KOPT-K1 (cell line): ENCODE measurements at regions not wholly inside any gene's neighbourhood (a gene's known extent, or its start where the extent isn't known, plus 50 kb on each side); places are given as distances from the start of the nearest gene placed in this dataset.

ENCODE experiments used
- H3K27ac ChIP-seq: fragments of 200-600 bp; sonication (generic); 2 replicates; pipeline ENCODE4 v1.5.1; 2016; ENCODE audit warnings: antibody characterized with exemption, mild to moderate bottlenecking, low read depth, low read length; ENCODE audit not compliant: poor library complexity, severe bottlenecking
- H3K36me3 ChIP-seq: fragments of 200-600 bp; sonication (generic); 2 replicates; pipeline ENCODE4 v1.5.1; 2017; ENCODE audit warnings: antibody characterized with exemption, mild to moderate bottlenecking, low read length, moderate library complexity; ENCODE audit not compliant: insufficient read depth
- H3K9me3 ChIP-seq: fragments of 200-600 bp; sonication (generic); 2 replicates; pipeline ENCODE4 v1.5.1; 2017; ENCODE audit warnings: antibody characterized with exemption, low read length, mild to moderate bottlenecking; ENCODE audit not compliant: insufficient read depth, poor library complexity, severe bottlenecking

DNA sequence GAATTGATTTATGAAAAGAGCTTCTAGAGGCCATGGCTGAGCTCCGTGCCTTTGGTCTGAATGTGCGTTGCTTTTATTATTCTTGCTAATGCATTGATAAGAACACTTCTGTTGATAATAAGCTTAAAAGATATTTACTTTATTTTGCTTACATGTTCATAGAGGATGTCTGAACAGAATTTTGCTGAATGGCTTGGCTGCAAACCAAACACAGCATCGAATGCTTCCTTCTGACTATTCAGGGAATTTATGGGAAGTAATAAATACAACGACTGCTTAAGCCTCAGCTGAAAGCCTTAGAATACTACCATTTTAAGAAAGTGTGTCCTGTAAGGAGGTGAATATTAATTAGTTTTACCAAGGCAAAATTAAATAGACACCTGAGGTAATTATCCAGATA lies 643.5 kb upstream of the POT1 start:
- no peaks in the 10 kb centered on the region for H3K36me3 ChIP-seq
- no peak overlapping the region for H3K27ac ChIP-seq
- no peaks in the 10 kb centered on the region for H3K9me3 ChIP-seq

DNA sequence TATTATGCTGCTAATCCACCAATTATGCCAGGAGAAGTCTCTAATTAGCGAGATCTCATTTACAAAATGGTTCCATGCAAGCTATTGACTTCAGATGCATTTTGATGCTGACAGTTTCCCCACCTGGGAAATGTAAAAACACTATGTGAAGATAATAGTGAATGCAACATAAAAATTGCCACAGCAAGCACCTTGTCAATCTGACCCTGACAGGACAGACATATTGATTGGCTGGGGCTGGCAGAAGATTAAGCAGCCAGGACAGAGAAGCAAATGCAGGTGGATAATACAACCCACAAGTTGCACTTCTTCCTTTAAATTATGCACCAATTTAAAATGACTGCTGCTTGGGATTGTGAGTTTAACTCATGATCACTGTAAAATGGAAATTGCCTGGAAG lies 642.8 kb upstream of the POT1 start:
- Histone ChIP-seq H3K36me3 (no peaks in the 10 kb centered on the region), H3K9me3 (no peaks in the 10 kb centered on the region), H3K27ac (no peak overlapping the region)

DNA sequence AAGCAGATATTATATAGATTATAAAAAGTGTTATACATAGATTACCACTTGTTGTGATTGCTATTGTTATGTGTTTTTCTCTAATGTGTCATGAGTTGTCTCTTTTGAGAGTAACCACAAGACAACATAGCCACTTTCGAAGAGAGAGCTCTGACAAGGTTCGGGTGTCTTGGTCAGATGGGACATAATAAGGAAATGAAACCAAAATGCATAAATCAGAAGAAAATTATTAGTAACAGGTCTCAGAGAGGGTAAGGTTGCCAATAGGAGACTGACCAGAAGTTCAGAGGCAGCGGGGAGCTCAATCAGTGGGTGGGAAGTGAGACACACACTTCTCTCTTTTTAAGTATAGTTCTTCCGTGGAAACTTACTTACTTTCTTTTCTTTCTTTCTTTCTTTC lies 639.2 kb upstream of the POT1 start:
- H3K27ac ChIP-seq: no peak overlapping the region

DNA sequence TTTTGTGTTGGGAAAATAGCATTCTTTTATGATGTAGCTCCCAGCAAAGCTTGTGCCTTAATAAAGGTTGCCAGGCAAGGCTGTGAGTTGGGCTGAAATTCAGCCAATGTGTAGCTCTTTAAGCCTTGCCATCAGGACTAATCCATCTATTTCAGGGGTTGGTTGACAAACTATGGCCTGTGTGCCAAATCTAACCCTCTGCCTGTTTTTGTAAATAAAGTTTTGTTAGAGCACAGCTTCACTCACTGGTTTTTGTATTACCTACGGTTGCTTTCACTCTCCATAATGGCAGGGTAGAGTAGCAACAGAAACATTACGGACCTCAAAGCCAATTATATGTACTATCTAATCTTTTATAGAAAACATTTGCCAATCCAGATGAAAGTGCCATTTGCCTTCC lies 638.1 kb upstream of the POT1 start:
- H3K36me3 ChIP-seq: no peaks in the 10 kb centered on the region
- no peaks in the 10 kb centered on the region for H3K9me3 ChIP-seq
- H3K27ac ChIP-seq: no peak overlapping the region

More for the DNA sequence above, 639.2 kb upstream of the POT1 start:
- Histone ChIP-seq H3K9me3 (no peaks in the 10 kb centered on the region), H3K36me3 (no peaks in the 10 kb centered on the region)

DNA sequence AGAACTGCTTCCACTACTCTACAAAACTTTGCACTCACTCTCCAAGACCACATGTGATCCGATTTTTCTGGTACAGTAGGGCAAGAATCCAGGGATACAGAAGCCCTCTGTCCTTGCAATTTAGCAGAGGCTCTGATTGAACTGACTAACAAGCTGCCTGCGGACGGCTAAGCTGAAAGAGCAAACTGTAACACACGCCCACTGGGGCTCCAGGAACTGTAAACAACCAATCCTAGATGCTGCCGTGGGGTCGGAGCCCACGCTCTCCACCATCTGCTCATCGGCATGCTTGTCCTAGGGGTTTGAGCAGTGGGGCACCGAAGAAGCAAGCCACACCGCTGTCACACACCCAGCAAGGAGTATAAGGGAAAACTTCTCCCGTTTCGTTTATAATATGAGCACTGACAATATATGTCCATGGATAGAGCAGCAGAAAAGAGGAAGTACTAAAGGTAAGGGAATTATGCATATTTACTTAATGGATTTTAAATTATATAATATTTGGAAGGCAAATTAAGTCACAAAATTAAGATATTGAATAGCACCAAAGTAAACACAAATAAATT lies 634.4 kb upstream of the POT1 start:
- Histone ChIP-seq H3K36me3 (no peaks in the 10 kb centered on the region), H3K9me3 (no peaks in the 10 kb centered on the region), H3K27ac (no peak overlapping the region)

DNA sequence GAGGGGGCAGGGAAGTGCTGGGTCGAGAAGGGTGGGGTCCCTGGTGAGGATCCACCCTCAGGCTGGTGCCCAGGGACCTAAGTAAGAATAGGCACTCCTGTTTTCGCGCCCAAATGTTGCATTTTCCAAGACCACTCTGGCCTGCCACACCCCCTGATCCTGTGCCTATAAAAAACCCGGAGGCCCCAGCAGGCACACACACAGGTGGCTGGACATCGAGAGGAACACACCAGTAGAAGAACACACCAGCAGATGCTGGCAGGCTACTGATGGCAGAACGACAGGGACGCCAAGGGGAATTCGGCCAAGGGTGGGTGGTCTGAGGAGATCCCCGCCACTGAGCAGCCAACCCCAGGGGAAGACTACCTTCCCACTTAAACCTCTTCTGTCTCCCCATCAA lies 633.9 kb upstream of the POT1 start:
- Histone ChIP-seq H3K36me3 (no peaks in the 10 kb centered on the region), H3K27ac (no peak overlapping the region), H3K9me3 (no peaks in the 10 kb centered on the region)

DNA sequence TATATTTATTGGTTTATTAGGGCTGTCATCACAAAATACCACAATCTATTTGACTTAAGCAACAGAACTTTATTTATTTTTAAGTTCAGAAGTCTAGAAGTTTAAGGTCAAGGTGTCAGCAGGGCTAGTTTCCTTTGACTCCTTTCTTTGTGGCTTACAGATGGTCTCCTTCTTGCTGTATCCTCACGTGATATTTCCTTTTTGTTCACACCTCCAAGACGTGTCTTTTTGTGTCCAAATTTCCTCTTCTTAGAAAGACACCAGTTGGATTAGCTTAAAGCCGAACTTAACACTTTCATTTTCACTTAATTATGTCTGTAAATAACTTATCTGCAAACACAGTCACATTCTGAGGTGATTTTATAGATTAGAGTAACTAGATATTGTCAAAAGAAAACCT lies 631.4 kb upstream of the POT1 start:
- H3K36me3 ChIP-seq: no peaks in the 10 kb centered on the region
- H3K27ac ChIP-seq: no peak overlapping the region
- H3K9me3 ChIP-seq: no peaks in the 10 kb centered on the region

DNA sequence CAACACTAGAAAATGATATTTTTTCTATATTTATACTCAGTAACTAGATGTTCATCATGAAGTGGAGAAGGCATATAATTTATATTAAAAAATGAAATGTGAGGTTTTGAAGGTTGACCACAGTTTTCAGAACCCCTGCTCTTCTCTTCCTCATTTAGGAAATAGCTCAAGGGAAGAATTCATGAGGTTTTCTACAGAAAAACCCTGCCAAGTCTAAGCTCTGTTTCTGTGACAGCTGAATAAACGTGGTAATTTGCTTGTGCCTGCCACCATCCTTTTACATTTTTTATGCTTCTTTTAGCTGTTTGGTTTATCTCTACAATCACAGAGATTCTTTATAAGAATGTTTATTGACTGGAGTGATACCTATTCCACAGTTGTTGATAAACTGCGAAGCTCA lies 630.3 kb upstream of the POT1 start:
- Histone ChIP-seq H3K36me3 (no peaks in the 10 kb centered on the region), H3K9me3 (no peaks in the 10 kb centered on the region), H3K27ac (no peak overlapping the region)

DNA sequence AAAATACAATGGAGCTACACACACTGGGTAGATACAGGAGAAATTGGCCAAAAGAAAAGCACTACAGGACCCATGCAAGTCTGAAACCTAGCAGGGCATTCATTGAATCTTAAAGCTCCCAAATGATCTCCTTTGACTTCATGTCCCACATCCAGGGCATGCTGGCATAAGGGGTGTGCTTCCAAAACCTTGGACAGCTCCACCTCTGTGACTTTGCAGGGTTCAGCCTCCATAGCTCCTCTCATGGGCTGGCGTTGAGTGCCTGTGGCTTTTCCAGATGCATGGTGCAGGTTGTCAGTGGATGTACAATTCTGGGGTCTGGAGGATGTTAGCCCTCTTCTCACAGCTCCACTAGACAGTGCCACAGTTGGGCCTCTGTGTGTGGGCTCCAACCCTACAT lies 626.3 kb upstream of the POT1 start:
- Histone ChIP-seq H3K9me3 (no peaks in the 10 kb centered on the region), H3K27ac (no peak overlapping the region), H3K36me3 (no peaks in the 10 kb centered on the region)

DNA sequence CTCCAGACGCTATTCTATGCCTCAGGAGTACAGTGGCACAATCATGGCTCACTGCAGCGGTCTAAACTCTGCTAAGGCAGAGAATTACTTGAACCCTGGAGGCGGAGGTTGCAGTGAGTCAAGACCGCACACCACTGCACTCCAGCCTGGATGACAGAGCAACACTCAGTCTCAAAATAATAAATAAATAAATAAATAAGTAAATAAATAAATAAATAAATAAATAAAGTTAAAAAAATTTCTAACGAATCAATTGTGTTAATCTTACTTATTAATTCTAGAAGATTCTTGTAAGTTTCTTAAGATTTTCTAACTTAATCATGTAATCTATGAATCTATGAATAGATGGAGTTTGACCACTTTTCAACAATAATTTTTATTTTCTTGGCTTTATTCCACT lies 621.4 kb upstream of the POT1 start:
- H3K9me3 ChIP-seq: no peaks in the 10 kb centered on the region
- no peak overlapping the region for H3K27ac ChIP-seq
- no peaks in the 10 kb centered on the region for H3K36me3 ChIP-seq

DNA sequence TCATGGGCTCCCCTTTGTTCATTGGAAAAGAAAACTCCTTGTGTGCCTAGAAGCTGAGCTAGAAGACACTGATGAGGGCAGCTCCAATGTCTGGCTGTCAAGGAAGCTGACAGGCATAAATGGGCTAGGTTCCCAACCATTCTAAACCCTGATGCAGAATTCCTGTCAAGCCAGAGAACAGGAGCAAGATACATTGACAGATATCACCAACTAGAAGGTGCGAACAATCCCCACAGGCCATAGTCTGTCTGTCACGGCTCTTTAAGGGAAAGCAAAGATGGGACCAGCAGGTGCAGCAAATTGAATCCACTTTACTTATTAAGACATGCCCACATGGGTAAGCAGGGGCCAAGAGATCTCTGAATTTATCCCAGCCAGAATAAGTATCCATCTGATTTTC lies 617.9 kb upstream of the POT1 start:
- H3K36me3 ChIP-seq: no peaks in the 10 kb centered on the region
- no peak overlapping the region for H3K27ac ChIP-seq
- H3K9me3 ChIP-seq: no peaks in the 10 kb centered on the region

DNA sequence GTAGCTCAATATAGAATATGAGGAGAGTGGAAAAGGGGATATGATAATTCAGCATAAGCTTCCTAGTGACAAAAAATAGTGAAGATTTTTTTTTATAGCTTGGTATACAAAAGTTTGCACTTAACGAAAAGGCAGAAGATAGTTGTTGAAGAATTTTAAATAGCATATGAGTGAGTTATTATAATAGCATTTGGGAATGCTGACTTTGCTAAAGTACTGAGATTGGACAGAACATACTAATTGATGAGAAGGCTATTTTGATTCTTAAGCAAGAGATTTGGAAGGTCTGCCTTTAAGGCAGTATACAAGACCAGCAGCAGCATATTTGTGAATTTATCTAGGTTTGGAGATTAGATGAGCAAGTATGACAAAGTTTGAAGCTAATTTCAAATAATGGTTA lies 600.9 kb upstream of the POT1 start:
- no peak overlapping the region for H3K27ac ChIP-seq
- no peaks in the 10 kb centered on the region for H3K9me3 ChIP-seq
- H3K36me3 ChIP-seq: no peaks in the 10 kb centered on the region

DNA sequence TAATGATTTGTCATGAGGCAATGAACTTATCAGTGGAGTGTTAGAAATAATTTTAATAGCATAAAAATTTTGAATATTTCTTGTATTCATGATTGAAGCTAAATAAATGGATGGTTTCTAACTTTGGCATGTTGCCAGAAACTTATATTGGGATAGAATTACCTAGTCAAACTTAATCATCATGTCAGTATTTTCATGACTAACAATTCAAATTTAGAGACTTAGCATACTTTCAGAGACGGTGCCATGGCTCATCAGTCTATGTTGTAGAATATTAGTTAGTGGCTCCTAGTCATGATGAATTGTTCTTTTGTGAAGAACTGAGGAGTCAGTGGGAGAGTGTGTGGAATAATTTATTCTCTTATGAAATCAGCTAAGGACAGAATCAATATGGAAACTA lies 599.6 kb upstream of the POT1 start:
- no peaks in the 10 kb centered on the region for H3K9me3 ChIP-seq
- no peaks in the 10 kb centered on the region for H3K36me3 ChIP-seq
- no peak overlapping the region for H3K27ac ChIP-seq

DNA sequence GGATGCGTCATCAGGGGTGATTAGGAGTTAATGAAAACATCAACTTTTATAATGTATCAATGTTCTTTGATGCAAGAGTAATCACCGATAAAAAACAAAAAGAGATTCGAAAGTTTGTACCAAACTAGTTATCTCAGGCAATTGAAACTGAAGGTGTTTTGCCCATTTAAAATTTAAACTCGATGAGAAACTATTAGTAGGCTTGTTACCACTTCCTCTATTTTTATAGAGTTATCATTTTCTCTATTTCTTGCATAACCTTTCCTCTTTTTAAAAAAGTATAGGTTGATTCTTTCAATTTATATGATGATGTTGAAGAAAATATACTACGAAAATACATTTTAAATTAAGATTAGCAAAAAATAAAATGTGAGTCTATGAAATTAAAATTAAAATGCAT lies 597.3 kb upstream of the POT1 start:
- no peaks in the 10 kb centered on the region for H3K9me3 ChIP-seq
- H3K36me3 ChIP-seq: no peaks in the 10 kb centered on the region
- H3K27ac ChIP-seq: no peak overlapping the region

DNA sequence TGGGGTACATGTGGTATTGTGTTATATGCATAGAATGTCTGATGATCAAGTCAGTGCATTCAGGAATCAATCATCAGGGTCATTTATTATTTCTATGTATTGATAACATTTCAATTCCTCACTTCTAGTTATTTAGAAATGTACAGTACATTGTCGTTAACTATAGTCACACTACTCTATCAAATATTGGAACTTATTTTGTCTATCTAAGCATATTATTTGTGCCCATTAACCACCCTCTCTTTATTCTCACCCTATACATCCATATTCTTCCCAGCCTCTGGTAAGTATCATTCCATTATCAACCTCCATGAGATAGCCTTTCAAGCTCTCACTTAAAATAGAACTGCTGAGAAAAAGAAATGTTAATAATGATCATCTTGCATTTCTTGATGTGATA lies 596.5 kb upstream of the POT1 start:
- Histone ChIP-seq H3K27ac (no peak overlapping the region), H3K36me3 (no peaks in the 10 kb centered on the region), H3K9me3 (no peaks in the 10 kb centered on the region)

DNA sequence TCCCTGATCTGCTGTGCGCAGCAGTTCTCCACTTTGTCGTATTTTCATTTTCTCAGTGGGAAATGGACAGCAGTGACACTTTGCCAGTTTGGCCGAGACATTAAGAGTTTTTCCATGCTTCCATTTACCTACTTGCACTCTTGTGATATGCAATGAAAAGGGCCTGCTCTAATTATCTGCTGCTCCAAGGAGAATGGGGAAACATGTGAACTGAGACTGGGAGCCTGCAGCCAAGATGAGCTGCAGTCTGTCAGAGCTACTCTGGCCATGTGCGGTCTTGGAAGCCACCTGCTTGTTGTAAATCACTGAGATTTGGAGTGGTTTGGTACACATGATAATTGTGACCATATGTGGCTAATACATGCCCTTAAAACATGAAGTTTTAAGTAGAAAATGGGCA lies 586.6 kb upstream of the POT1 start:
- H3K36me3 ChIP-seq: no peaks in the 10 kb centered on the region
- H3K27ac ChIP-seq: no peak overlapping the region
- H3K9me3 ChIP-seq: no peaks in the 10 kb centered on the region

DNA sequence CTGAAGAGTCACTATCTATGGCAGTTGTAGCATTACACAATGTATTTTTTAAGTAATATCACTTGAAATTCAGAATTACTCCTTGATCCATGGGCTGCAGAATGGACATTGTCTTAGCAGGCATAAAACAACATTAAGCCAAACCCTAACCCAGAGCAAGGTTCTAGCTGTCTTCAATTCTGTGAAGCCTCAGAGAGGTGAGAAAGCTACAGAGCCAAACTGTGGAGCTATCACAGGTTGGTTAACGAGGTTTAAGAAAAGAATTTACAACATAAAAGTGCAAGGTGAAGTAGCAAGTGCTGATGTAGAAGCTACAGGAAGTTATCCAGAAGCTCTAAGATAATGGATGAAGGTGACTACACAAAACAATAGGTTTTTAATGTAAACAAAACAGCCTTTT lies 582.7 kb upstream of the POT1 start:
- Histone ChIP-seq H3K27ac (no peak overlapping the region), H3K36me3 (no peaks in the 10 kb centered on the region), H3K9me3 (no peaks in the 10 kb centered on the region)
